ENCODE measurements at regions not wholly inside any gene's neighbourhood (a gene's known extent, or its start where the extent isn't known, plus 50 kb on each side); places are given as distances from the start of the nearest gene placed in this dataset.

DNA sequence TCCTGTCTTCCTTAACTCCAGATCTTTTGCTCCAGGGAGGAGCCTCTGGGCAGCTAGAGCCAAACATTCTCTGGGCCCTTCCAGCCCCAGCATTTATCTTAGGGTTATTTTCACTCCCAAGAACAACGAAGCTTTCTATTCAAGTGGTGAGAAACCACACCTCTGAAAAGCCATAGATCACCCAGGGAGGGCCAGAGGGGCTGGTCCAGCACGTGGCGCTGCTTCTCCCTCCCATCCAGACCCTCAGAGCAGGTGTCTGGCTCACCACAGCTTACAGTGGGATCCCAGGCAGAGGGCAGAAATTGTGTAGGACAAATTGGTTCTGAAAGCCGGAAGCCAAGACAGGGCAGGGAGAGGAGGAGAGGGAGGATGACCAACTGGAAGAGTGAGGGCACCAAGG, 74.0 kb upstream of the PKDCC start:
- H3K4me3 ChIP-seq (ENCODE audit: insufficient read length, low read depth) = no peak overlapping the region
- no peaks in the 10 kb centered on the region for H3K27me3 ChIP-seq (ENCODE audit: insufficient read depth, insufficient read length)
- H3K36me3 ChIP-seq (ENCODE audit: insufficient read depth, insufficient read length, low read length) = no peaks in the 10 kb centered on the region
- no peaks in the 10 kb centered on the region for H3K4me1 ChIP-seq (ENCODE audit: insufficient read depth, insufficient read length)
- TF ChIP-seq ZNF274 (IDR thresholded peaks at IDR 0.05; ENCODE audit: low read depth, low read length) (no peak), YY1 (IDR thresholded peaks at IDR 0.05; ENCODE audit: insufficient read depth, insufficient read length) (no peak), SUZ12 (IDR thresholded peaks at IDR 0.05; ENCODE audit: extremely low read depth, insufficient read depth, insufficient read length) (no peak)
- H3K9ac ChIP-seq (ENCODE audit: insufficient read length, low read depth) = no peak overlapping the region
- DNase-seq (ENCODE audit: low read depth, low spot score) = no peak
- H3K9me3 ChIP-seq (ENCODE audit: insufficient read depth, low read length) = no peaks in the 10 kb centered on the region

DNA sequence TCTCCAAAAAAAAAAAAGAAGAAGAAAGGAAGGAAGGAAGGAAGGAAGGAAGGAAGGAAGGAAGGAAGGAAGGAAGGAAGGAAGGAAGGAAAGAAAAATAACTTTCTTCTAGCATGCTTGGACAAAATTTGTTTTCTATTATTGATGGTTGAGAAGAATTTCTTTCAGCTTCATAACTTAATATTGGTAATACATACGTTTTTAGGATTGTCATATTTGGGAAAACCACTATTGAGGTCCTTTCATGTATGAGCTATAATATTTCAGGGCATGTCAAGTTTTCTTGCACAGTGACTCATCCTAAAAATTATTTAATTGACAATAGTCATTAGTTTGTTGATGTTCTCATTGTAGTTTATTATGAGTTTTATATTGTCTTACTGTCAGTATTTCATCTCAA, 66.4 kb upstream of the PKDCC start:
- Histone ChIP-seq H3K4me1 (ENCODE audit: insufficient read depth, insufficient read length) (no peaks in the 10 kb centered on the region), H3K4me3 (ENCODE audit: insufficient read length, low read depth) (no peak overlapping the region), H3K9ac (ENCODE audit: insufficient read length, low read depth) (no peak overlapping the region), H3K27me3 (ENCODE audit: insufficient read depth, insufficient read length) (no peaks in the 10 kb centered on the region), H3K9me3 (ENCODE audit: insufficient read depth, low read length) (no peaks in the 10 kb centered on the region), H3K36me3 (ENCODE audit: insufficient read depth, insufficient read length, low read length) (no peaks in the 10 kb centered on the region)
- no peak for DNase-seq (ENCODE audit: low read depth, low spot score)
- TF ChIP-seq ZNF274 (IDR thresholded peaks at IDR 0.05; ENCODE audit: low read depth, low read length) (no peak), SUZ12 (IDR thresholded peaks at IDR 0.05; ENCODE audit: extremely low read depth, insufficient read depth, insufficient read length) (no peak), YY1 (IDR thresholded peaks at IDR 0.05; ENCODE audit: insufficient read depth, insufficient read length) (no peak)

DNA sequence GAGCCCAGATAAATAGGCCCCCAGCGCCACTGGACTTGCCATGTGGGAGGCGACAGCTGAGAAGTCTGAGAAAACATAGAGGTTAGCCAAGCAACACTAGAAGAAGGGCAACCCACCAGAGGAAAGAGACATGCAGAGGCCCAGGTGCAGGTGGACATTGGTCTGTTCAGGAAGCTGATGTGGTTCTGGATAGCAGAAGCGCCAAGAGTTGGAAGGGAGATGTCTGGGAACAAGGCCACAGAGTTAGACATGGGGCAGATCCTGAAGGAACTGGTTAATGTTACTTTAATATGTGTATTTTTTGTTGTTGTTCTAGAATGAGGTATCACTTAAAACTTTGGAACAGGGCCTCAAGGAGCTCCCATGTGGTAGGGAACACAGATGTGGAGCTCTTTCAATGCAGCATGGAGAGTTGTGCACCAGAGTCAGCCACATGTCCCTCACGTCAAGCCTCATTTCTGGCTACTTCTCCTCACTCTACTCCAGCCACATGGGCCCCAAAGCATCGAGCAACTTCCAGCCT, 62.2 kb upstream of the PKDCC start:
- no peak overlapping the region for H3K4me3 ChIP-seq (ENCODE audit: insufficient read length, low read depth)
- DNase-seq (ENCODE audit: low read depth, low spot score) = no peak
- H3K27me3 ChIP-seq (ENCODE audit: insufficient read depth, insufficient read length) = no peaks in the 10 kb centered on the region
- H3K9ac ChIP-seq (ENCODE audit: insufficient read length, low read depth) = no peak overlapping the region
- H3K36me3 ChIP-seq (ENCODE audit: insufficient read depth, insufficient read length, low read length) = no peaks in the 10 kb centered on the region
- no peaks in the 10 kb centered on the region for H3K4me1 ChIP-seq (ENCODE audit: insufficient read depth, insufficient read length)
- TF ChIP-seq ZNF274 (IDR thresholded peaks at IDR 0.05; ENCODE audit: low read depth, low read length) = no peak
- no peak for TF ChIP-seq SUZ12 (IDR thresholded peaks at IDR 0.05; ENCODE audit: extremely low read depth, insufficient read depth, insufficient read length)
- no peak for TF ChIP-seq YY1 (IDR thresholded peaks at IDR 0.05; ENCODE audit: insufficient read depth, insufficient read length)
- H3K9me3 ChIP-seq (ENCODE audit: insufficient read depth, low read length) = no peaks in the 10 kb centered on the region

DNA sequence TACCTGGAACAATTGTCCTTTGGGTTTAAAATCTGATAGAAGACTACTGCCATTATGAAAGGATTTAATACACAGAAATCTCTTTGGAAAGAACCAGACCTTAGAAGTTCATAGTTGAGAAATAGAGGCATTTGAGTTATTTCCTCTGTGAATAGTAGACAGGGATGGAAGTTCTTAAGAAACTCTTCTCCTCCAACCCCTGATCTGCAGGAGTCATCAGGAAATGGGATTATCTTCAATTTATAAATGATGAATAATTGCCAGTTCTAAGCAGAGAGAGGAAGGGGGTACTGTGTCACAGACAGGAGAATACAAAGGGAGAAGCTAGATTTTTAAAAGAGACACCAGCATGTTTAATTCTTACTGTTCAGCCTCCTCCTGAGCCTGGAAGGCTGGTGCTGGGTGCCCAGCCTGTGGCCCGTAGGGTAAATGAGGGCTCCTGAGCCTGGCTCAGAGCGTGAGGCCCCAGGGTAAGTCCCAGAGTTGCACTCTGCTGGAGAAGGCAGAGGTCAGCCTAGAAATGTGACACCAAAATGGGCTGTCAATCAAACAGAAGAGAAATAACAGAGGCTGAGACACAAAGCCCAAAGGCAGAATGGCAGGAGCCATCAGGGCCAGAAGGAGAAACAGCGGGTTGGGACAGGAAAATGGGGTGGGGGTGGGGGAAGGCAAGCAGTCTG, 58.2 kb upstream of the PKDCC start:
- peaks cover 3% of the 10 kb centered on the region for H3K4me1 ChIP-seq (ENCODE audit: insufficient read depth, insufficient read length)
- H3K4me3 ChIP-seq (ENCODE audit: insufficient read length, low read depth) = no peak overlapping the region
- H3K9ac ChIP-seq (ENCODE audit: insufficient read length, low read depth) = no peak overlapping the region
- no peak for DNase-seq (ENCODE audit: low read depth, low spot score)
- TF ChIP-seq SUZ12 (IDR thresholded peaks at IDR 0.05; ENCODE audit: extremely low read depth, insufficient read depth, insufficient read length) = no peak
- TF ChIP-seq ZNF274 (IDR thresholded peaks at IDR 0.05; ENCODE audit: low read depth, low read length) = no peak
- no peak for TF ChIP-seq YY1 (IDR thresholded peaks at IDR 0.05; ENCODE audit: insufficient read depth, insufficient read length)
- H3K9me3 ChIP-seq (ENCODE audit: insufficient read depth, low read length) = peaks cover 8% of the 10 kb centered on the region; the same call in 1 of the 2 replicates
- H3K27me3 ChIP-seq (ENCODE audit: insufficient read depth, insufficient read length) = no peaks in the 10 kb centered on the region
- no peaks in the 10 kb centered on the region for H3K36me3 ChIP-seq (ENCODE audit: insufficient read depth, insufficient read length, low read length)

DNA sequence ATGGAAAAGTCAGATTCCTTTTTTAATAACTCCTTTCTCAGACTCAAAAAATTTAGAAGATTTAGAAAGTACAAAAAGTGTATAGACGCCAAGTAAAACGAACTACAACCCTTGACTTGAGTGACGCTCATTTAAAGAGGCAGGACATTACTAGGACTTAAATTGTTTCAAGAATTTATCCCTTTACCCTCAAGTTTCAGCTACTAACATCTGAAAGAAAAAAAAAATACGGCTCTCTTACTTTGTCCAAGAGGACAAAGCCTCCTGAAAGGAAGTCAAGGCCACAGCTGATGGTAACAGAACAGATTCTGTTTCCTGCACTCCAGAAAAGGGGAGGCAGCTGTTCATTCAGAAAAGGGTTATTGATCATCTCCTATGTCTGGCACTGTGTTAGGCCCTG, 57.6 kb upstream of the PKDCC start:
- H3K36me3 ChIP-seq (ENCODE audit: insufficient read depth, insufficient read length, low read length) = no peaks in the 10 kb centered on the region
- TF ChIP-seq ZNF274 (IDR thresholded peaks at IDR 0.05; ENCODE audit: low read depth, low read length) (no peak), YY1 (IDR thresholded peaks at IDR 0.05; ENCODE audit: insufficient read depth, insufficient read length) (no peak), SUZ12 (IDR thresholded peaks at IDR 0.05; ENCODE audit: extremely low read depth, insufficient read depth, insufficient read length) (no peak)

DNA sequence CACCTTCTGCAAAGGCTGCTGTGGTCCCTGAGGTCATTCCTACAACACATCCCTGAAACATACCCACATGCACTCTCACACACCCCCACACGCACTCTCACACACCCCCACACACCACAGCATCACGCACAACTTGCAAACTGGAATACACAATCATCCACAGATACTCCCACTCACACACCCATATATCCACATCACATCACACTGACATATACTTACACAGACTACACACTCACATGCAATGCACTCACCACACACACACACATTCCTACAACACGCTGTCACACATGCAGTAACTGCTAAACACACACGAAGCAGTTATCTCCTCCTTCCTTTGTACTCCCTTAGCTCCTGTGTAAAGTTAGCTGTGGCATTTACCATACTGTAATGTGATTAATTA, 57.1 kb upstream of the PKDCC start:
- no peak for TF ChIP-seq ZNF274 (IDR thresholded peaks at IDR 0.05; ENCODE audit: low read depth, low read length)
- no peak for TF ChIP-seq SUZ12 (IDR thresholded peaks at IDR 0.05; ENCODE audit: extremely low read depth, insufficient read depth, insufficient read length)
- peaks cover 3% of the 10 kb centered on the region for H3K4me1 ChIP-seq (ENCODE audit: insufficient read depth, insufficient read length)

More for the DNA sequence above, 57.6 kb upstream of the PKDCC start:
- H3K4me1 ChIP-seq (ENCODE audit: insufficient read depth, insufficient read length) = peaks cover 3% of the 10 kb centered on the region
- H3K4me3 ChIP-seq (ENCODE audit: insufficient read length, low read depth) = no peak overlapping the region
- H3K9ac ChIP-seq (ENCODE audit: insufficient read length, low read depth) = no peak overlapping the region
- DNase-seq (ENCODE audit: low read depth, low spot score) = no peak
- H3K27me3 ChIP-seq (ENCODE audit: insufficient read depth, insufficient read length) = no peaks in the 10 kb centered on the region
- peaks cover 10% of the 10 kb centered on the region; the same call in 1 of the 2 replicates for H3K9me3 ChIP-seq (ENCODE audit: insufficient read depth, low read length)

DNA sequence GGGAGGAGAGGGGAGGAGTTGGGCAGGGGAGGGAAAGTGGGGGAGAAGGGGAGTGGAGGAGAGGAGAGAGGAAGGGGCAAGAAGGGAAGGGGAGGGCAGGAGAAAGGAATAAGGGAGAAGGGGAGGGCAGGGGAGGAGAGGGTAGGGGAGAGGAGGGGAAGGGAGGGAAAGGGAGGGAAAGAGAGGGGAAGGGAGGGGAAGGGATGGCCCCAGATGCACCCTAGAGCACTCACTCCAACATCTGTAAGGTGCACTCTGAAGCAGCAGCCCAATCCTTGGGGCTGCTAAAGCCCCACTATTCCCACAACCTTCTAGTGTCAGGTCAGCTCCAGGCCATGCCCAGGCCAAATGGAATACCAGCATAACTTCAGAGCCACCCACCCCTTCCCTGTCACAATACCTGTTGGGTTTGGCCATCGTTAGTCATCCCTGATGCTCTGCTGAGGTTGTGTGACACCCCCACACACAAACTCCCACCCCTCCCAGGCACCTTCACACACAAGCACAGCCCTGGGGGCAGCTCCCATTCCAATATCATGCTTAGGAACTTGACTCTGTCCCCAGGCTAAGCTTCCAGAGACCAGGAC, 55.7 kb upstream of the PKDCC start:
- Histone ChIP-seq H3K4me3 (ENCODE audit: insufficient read length, low read depth) (no peak overlapping the region), H3K9me3 (ENCODE audit: insufficient read depth, low read length) (peaks cover 10% of the 10 kb centered on the region; the same call in 1 of the 2 replicates), H3K9ac (ENCODE audit: insufficient read length, low read depth) (no peak overlapping the region), H3K27me3 (ENCODE audit: insufficient read depth, insufficient read length) (no peaks in the 10 kb centered on the region), H3K36me3 (ENCODE audit: insufficient read depth, insufficient read length, low read length) (no peaks in the 10 kb centered on the region), H3K4me1 (ENCODE audit: insufficient read depth, insufficient read length) (peaks cover 3% of the 10 kb centered on the region)
- DNase-seq (ENCODE audit: low read depth, low spot score) = no peak
- TF ChIP-seq SUZ12 (IDR thresholded peaks at IDR 0.05; ENCODE audit: extremely low read depth, insufficient read depth, insufficient read length) = no peak
- no peak for TF ChIP-seq ZNF274 (IDR thresholded peaks at IDR 0.05; ENCODE audit: low read depth, low read length)
- TF ChIP-seq YY1 (IDR thresholded peaks at IDR 0.05; ENCODE audit: insufficient read depth, insufficient read length) = no peak

More for the DNA sequence above, 57.1 kb upstream of the PKDCC start:
- DNase-seq (ENCODE audit: low read depth, low spot score) = no peak
- Histone ChIP-seq H3K27me3 (ENCODE audit: insufficient read depth, insufficient read length) (no peaks in the 10 kb centered on the region), H3K4me3 (ENCODE audit: insufficient read length, low read depth) (no peak overlapping the region), H3K9me3 (ENCODE audit: insufficient read depth, low read length) (peaks cover 10% of the 10 kb centered on the region; the same call in 1 of the 2 replicates), H3K36me3 (ENCODE audit: insufficient read depth, insufficient read length, low read length) (no peaks in the 10 kb centered on the region), H3K9ac (ENCODE audit: insufficient read length, low read depth) (no peak overlapping the region)

Measured in NT2/D1 (cell line).